ENCODE measurements at regions not wholly inside any gene's neighbourhood (a gene's known extent, or its start where the extent isn't known, plus 50 kb on each side); places are given as distances from the start of the nearest gene placed in this dataset.
A peak's percentile ranks its signal among the peaks of the same experiment; 100 is the strongest.
"Not testable (repeated sequence)": the region's sequence is repeated elsewhere in the genome, so short reads cannot be mapped to it uniquely, and the experiment has no call there.

GRCh38 chr15:32342772-32343199, 60.3 kb downstream of the GOLGA8K start:
- FAIRE-seq; DNase-seq (ENCODE audit: insufficient read length, low spot score): not testable (repeated sequence)

- DNase-seq (ENCODE audit: insufficient read length, low spot score); FAIRE-seq: not testable (repeated sequence)
These were observed 60.8 kb downstream of the GOLGA8K start for GRCh38 chr15:32342268-32342667.

GRCh38 chr15:32341530-32341929, 61.6 kb downstream of the GOLGA8K start:
- not testable (repeated sequence) for FAIRE-seq; DNase-seq (ENCODE audit: insufficient read length, low spot score)

- FAIRE-seq; DNase-seq (ENCODE audit: insufficient read length, low spot score): not testable (repeated sequence)
These were observed 66.3 kb downstream of the GOLGA8K start for GRCh38 chr15:32336804-32337203.

DNA sequence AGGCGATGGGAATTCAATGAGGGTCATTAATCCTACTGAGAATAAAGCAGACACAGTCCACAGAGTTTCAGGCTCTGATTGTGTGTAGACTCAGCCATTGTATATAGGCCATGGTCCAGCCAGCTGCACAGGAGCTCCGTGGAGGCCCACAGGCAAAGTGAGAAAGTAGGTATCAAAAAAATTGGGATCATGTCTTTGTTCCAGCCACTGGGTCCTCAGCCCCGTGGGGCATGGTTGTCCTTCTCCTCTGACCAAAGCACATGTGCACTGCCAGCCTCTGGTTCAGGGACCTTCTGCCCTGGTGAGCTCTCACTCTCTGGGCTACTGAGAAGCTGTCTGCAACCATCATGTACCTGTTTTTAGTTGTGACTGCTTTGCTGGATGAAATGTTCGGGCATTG, 79.7 kb downstream of the GOLGA8K start:
- not testable (repeated sequence) for DNase-seq (ENCODE audit: insufficient read length, low spot score)
- FAIRE-seq, result peak; percentile 92

DNA sequence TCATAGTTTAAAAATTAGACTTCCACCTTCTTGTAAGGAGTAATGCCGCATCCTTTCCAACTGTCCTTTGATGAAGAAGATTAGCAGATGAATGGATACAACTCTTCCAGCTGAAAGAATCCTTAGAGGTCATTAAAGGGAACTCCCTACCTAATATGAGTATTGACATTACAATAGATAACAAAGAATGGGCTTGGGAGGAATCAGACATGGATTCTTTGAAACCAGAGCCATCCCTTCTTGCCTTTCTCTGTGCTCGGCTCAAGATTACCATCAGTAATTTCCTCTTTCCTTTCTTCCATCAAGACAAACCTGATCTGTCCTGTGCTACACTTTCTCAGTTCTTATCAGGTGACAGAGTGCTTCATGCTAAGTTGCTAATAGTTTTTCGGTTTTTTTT, 83.8 kb downstream of the GOLGA8K start:
- FAIRE-seq, result peak; percentile 16

DNA sequence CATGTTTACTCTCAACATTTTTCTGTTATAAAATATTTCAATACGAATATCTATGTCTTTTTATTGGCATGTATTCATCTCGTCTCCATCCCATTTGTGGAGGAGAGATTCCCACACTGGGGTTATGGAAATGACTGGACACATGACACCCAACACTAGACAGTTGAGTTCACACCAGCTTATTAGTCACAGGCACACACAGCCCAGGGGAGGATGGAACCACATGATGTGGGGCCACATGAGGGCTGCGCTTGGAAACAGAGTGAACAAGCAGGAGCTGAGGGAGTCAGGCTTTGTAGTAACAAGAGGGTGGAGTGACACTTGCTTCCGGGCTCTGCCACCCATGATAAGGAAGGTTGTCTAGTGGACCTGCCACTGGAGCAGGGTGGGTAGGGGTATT, 86.6 kb downstream of the GOLGA8K start:
- FAIRE-seq, result peak; percentile 11
- not testable (repeated sequence) for DNase-seq (ENCODE audit: insufficient read length, low spot score)

More for the DNA sequence above, 83.8 kb downstream of the GOLGA8K start:
- not testable (repeated sequence) for DNase-seq (ENCODE audit: insufficient read length, low spot score)

GRCh38 chr15:32315079-32315939, 87.8 kb downstream of the GOLGA8K start:
- not testable (repeated sequence) for DNase-seq (ENCODE audit: insufficient read length, low spot score); FAIRE-seq

DNA sequence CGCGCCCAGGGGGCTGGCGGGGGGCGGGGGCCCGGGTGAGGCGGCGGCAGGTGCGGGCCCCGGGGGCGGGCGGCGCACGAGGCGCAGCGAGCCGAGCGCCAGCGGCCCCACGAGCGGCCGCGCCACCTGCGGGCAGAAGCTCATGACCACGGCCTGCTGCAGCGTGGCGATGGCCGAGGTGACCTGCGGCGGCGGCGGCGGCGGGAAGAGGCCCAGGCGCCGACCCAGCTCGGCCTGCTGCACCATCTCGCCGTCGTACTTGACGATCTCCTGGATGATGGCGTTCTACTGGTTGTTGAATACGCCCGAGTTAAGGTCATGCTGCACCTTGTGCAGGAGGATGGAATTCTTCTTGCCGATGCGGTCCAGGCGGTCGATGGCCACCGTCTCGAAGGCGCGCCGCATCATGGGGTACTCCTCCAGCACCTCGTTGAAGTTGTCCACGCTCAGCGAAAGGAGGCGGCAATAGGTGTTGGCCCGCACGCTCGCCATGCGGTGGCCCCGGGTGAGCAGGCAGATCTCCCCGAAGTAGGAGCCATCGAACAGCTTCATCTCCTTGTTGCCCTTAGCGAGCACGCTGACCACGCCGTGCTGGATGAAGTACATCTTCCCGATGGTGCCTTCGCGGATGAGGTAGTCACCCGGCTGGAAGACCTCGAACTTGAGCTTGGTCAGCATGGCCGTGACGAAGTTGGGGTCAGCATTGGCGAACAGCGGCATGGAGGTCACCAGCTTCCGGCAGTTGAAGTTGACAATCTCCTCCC, 89.5 kb downstream of the GOLGA8K start:
- not testable (repeated sequence) for FAIRE-seq; DNase-seq (ENCODE audit: insufficient read length, low spot score)

- FAIRE-seq; DNase-seq (ENCODE audit: insufficient read length, low spot score): not testable (repeated sequence)
These were observed 90.4 kb downstream of the GOLGA8K start for GRCh38 chr15:32312721-32313120.

DNA sequence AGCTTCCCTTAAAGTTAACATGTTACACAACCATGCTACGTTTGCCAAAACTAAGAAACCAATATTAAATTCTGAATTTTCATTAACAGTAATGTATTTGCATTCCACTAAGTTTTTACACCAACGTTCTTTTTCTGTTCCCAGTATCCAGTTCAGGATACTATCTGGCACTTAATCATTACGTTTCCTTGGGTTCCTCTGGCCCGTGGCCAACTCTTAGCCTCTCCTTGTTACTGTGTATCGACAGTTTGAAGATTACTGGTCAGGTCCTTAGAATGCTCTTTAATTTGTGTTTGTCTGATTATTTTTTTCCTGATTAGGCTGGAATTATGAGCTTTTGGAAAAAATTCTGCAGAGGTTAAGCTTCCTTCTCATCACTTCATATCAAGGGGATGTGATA, 95.5 kb downstream of the GOLGA8K start:
- peak; percentile 99 for FAIRE-seq

GRCh38 chr15:32276200-32276830, 126.8 kb downstream of the GOLGA8K start:
- not testable (repeated sequence) for FAIRE-seq; DNase-seq (ENCODE audit: insufficient read length, low spot score)

More for the DNA sequence above, 95.5 kb downstream of the GOLGA8K start:
- not testable (repeated sequence) for DNase-seq (ENCODE audit: insufficient read length, low spot score)

- DNase-seq (ENCODE audit: insufficient read length, low spot score); FAIRE-seq: not testable (repeated sequence)
These were observed 149.1 kb downstream of the GOLGA8K start for GRCh38 chr15:32253958-32254357.

GRCh38 chr15:32249207-32249606, 153.9 kb downstream of the GOLGA8K start:
- not testable (repeated sequence) for DNase-seq (ENCODE audit: insufficient read length, low spot score); FAIRE-seq

- FAIRE-seq; DNase-seq (ENCODE audit: insufficient read length, low spot score): not testable (repeated sequence)
These were observed 159.4 kb downstream of the GOLGA8K start for GRCh38 chr15:32243727-32244126.

DNA sequence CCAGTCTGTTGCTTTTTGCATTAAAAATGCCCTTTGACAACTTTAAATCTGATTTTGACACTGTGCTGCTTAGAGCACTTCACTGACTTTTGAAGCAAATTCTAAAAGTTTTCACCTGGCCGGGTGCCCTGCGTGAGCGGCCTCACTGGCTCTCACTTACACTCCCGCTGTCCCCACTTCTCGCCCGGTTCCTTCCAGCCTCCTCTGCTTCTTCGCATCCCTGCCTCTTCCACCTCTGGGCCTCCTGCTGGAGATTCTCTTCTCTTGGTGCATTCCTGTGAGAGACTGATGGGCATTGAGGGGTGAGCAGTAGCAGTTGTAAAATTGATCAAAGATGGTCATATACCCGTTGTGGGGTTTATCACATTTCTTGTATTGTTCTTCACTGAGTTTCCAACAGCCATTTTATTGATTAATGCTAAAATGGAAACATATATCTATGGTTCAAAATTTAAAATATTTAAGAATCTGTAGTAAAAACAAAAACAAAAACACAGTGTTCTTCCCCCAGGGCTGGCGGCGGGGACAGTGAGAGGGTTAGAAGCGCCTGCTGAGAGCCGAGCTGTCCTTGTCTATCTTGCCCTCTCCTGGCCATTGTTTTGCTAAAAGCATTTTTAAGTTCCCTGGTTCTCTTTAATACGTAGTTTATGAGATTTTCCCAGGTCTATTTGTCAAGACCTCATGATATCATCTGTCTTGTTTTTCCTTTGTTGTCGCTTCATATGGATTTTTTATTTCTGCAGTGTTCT, 160.1 kb downstream of the GOLGA8K start:
- FAIRE-seq, result peak; percentile 70
- DNase-seq (ENCODE audit: insufficient read length, low spot score), result not testable (repeated sequence)

DNA sequence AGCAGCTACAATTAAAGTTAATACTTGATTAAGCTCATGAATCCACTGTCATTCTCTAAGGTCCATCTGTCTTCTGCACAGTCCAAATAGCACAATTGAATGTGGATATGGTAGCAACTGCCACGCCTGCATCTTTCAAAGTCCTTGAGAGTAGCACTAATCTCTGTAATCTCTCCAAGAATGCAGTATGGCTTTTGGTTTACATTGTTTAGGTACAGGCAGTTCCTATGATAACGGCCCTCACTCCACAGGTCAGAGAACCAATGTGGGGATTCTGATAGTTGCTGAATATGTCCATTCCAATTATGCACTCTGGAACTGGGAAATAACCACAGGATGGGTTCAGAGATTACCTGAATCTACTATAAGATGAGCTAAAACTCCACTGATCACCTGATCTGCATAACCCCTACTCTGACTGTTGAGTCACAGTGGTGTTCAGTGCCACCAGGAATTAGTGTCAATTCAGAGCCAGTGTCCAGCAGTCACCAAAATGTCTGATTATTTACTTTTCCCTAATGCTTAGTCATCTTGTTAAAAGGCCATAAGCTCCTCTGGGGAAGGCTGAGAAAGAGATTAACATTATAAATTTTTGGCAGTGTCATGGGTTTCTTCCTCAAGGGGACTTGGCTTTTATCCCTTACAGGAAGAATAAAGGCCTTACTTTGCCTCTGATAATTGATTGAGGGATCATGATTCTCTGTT, 175.5 kb downstream of the GOLGA8K start:
- DNase-seq (ENCODE audit: insufficient read length, low spot score), result not testable (repeated sequence)

More for the DNA sequence above, 175.5 kb downstream of the GOLGA8K start:
- not testable (repeated sequence) for FAIRE-seq

Data from D721Med (cell line).